ENCODE measurements at regions not wholly inside any gene's neighbourhood (a gene's known extent, or its start where the extent isn't known, plus 50 kb on each side); places are given as distances from the start of the nearest gene placed in this dataset.

DNA sequence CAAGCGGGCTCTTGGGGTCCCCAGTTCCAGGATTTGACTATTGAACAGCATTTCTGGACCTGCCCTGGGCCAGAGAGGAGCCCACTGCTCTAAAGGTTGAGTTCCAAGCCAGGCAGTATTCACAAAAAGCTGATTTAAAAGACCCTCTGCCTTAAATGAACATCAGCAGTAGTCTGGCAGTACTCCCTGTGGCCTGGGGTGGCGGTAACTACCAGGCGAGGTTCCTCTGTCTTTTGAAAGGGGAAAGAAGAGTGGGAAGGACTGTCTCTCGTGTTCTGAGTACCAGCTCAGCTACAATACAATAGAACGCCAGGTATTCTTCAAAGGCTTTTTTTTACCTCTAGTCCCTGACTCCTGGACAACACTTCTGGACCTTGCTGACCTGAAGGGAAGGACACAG is 456.4 kb upstream of the TEX13C start:
- Histone ChIP-seq H3K36me3 (ENCODE audit: control insufficient read depth in 4 of 4, insufficient read depth in 3 of 4, low read depth in 1 of 4, low read length in 3 of 4) (no peaks in the 10 kb centered on the region), H3K4me1 (ENCODE audit: control insufficient read depth in 4 of 4, insufficient read depth in 4 of 4, low read length in 3 of 4) (no peaks in the 10 kb centered on the region), H3K27ac (ENCODE audit: low read depth in 1 of 2, low read length in 2 of 2) (no peak overlapping the region), H3K27me3 (ENCODE audit: control insufficient read depth in 4 of 4, insufficient read depth in 4 of 4, low read length in 3 of 4) (no peaks in the 10 kb centered on the region), H3K9me3 (ENCODE audit: control insufficient read depth in 4 of 4, low read length in 3 of 4) (no peaks in the 10 kb centered on the region), H3K9ac (ENCODE audit: low read depth in 1 of 2, low read length in 2 of 2) (no peak overlapping the region), H3K4me3 (ENCODE audit: low read depth in 1 of 3, low read length in 3 of 3) (no peak overlapping the region)
- TF ChIP-seq YY1 (IDR thresholded peaks at IDR 0.05) = no peak
- TF ChIP-seq, protein P1, sequence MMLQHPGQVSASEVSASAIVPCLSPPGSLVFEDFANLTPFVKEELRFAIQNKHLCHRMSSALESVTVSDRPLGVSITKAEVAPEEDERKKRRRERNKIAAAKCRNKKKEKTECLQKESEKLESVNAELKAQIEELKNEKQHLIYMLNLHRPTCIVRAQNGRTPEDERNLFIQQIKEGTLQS (IDR thresholded peaks at IDR 0.05) = no peak
- TF ChIP-seq NR2F2 (IDR thresholded peaks at IDR 0.05) = no peak
- no peak for TF ChIP-seq HNF4G (IDR thresholded peaks at IDR 0.05)
- TF ChIP-seq, protein P2, sequence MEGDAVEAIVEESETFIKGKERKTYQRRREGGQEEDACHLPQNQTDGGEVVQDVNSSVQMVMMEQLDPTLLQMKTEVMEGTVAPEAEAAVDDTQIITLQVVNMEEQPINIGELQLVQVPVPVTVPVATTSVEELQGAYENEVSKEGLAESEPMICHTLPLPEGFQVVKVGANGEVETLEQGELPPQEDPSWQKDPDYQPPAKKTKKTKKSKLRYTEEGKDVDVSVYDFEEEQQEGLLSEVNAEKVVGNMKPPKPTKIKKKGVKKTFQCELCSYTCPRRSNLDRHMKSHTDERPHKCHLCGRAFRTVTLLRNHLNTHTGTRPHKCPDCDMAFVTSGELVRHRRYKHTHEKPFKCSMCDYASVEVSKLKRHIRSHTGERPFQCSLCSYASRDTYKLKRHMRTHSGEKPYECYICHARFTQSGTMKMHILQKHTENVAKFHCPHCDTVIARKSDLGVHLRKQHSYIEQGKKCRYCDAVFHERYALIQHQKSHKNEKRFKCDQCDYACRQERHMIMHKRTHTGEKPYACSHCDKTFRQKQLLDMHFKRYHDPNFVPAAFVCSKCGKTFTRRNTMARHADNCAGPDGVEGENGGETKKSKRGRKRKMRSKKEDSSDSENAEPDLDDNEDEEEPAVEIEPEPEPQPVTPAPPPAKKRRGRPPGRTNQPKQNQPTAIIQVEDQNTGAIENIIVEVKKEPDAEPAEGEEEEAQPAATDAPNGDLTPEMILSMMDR (IDR thresholded peaks at IDR 0.05; ENCODE audit: low read depth, low read length, missing input control) = no peak
- no peak for TF ChIP-seq HNF4A (conservative IDR thresholded peaks at IDR 0.05)
- no peak for TF ChIP-seq TAF1 (conservative IDR thresholded peaks at IDR 0.05)
- TF ChIP-seq, protein P3, sequence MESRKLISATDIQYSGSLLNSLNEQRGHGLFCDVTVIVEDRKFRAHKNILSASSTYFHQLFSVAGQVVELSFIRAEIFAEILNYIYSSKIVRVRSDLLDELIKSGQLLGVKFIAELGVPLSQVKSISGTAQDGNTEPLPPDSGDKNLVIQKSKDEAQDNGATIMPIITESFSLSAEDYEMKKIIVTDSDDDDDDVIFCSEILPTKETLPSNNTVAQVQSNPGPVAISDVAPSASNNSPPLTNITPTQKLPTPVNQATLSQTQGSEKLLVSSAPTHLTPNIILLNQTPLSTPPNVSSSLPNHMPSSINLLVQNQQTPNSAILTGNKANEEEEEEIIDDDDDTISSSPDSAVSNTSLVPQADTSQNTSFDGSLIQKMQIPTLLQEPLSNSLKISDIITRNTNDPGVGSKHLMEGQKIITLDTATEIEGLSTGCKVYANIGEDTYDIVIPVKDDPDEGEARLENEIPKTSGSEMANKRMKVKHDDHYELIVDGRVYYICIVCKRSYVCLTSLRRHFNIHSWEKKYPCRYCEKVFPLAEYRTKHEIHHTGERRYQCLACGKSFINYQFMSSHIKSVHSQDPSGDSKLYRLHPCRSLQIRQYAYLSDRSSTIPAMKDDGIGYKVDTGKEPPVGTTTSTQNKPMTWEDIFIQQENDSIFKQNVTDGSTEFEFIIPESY (IDR thresholded peaks at IDR 0.05) = no peak
- TF ChIP-seq JUND (IDR thresholded peaks at IDR 0.05) = no peak
- DNase-seq (ENCODE audit: low spot score) = no peak
- WGBS = 84% methylated on average over 5 of the region's 5 CpGs

DNA sequence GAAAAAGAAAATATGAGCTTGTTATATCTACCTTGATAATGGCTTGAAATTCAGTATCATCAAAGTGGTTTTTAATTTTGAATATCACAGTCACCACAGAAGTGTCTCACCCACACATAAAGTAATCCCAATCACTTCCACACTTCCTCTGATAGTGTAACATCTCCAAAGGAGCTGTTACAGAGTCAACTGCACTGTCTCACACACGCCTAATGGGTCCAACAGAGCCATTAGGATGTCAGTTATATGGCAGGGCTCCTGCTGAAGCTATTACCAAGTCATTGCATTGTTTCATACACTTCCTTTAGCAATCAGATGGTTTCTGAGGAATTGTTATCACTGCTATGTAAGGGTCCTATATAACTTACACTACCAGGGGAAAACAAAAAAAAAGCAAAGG is 432.1 kb upstream of the TEX13C start:
- Histone ChIP-seq H3K4me1 (ENCODE audit: control insufficient read depth in 4 of 4, insufficient read depth in 4 of 4, low read length in 3 of 4) (no peaks in the 10 kb centered on the region), H3K27me3 (ENCODE audit: control insufficient read depth in 4 of 4, insufficient read depth in 4 of 4, low read length in 3 of 4) (no peaks in the 10 kb centered on the region), H3K27ac (ENCODE audit: low read depth in 1 of 2, low read length in 2 of 2) (no peak overlapping the region), H3K9ac (ENCODE audit: low read depth in 1 of 2, low read length in 2 of 2) (no peak overlapping the region), H3K9me3 (ENCODE audit: control insufficient read depth in 4 of 4, low read length in 3 of 4) (no peaks in the 10 kb centered on the region), H3K4me3 (ENCODE audit: low read depth in 1 of 3, low read length in 3 of 3) (no peak overlapping the region), H3K36me3 (ENCODE audit: control insufficient read depth in 4 of 4, insufficient read depth in 3 of 4, low read depth in 1 of 4, low read length in 3 of 4) (peaks cover 0 to 2% (median 0%) of the 10 kb centered on the region in 4 donors)
- TF ChIP-seq, protein P1 (IDR thresholded peaks at IDR 0.05) = no peak
- TF ChIP-seq YY1 (IDR thresholded peaks at IDR 0.05) (no peak), HNF4A (conservative IDR thresholded peaks at IDR 0.05) (no peak), HNF4G (IDR thresholded peaks at IDR 0.05) (no peak), RXRA (IDR thresholded peaks at IDR 0.05) (no peak)
- TF ChIP-seq, protein P4, sequence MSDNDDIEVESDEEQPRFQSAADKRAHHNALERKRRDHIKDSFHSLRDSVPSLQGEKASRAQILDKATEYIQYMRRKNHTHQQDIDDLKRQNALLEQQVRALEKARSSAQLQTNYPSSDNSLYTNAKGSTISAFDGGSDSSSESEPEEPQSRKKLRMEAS (IDR thresholded peaks at IDR 0.05) = no peak
- no peak for DNase-seq (ENCODE audit: low spot score)
- WGBS = 77% methylated on average over 1 of the region's 1 CpG

DNA sequence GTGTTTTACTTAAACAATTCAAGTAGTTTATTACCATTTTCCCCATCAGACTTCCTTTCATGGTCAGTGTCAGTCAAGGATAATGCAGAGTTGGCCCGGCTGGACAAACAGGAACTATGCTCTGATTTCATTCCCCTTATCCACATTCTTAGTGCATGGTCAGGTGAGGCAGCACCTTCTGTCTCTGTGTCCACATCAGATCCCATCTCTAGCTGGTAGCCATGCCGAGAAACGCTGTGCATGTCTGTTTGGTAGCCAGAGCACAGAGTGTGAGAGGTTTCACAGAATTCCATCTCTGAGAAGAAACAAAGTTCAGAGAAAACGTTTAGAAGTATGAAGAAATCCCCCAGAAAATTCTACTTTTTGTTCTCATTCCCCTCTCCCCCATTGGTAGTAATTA is 423.7 kb upstream of the TEX13C start:
- no peak for DNase-seq (ENCODE audit: low spot score)
- Histone ChIP-seq H3K9me3 (ENCODE audit: control insufficient read depth in 4 of 4, low read length in 3 of 4) (no peaks in the 10 kb centered on the region), H3K36me3 (ENCODE audit: control insufficient read depth in 4 of 4, insufficient read depth in 3 of 4, low read depth in 1 of 4, low read length in 3 of 4) (no peaks in the 10 kb centered on the region), H3K27me3 (ENCODE audit: control insufficient read depth in 4 of 4, insufficient read depth in 4 of 4, low read length in 3 of 4) (no peaks in the 10 kb centered on the region), H3K4me3 (ENCODE audit: low read depth in 1 of 3, low read length in 3 of 3) (no peak overlapping the region), H3K27ac (ENCODE audit: low read depth in 1 of 2, low read length in 2 of 2) (no peak overlapping the region), H3K9ac (ENCODE audit: low read depth in 1 of 2, low read length in 2 of 2) (no peak overlapping the region), H3K4me1 (ENCODE audit: control insufficient read depth in 4 of 4, insufficient read depth in 4 of 4, low read length in 3 of 4) (no peaks in the 10 kb centered on the region)
- 76% methylated on average over 4 of the region's 4 CpGs for WGBS
- no peak for TF ChIP-seq NR2F2 (IDR thresholded peaks at IDR 0.05)
- TF ChIP-seq FOXA2 (IDR thresholded peaks at IDR 0.05) = no peak
- TF ChIP-seq JUND (IDR thresholded peaks at IDR 0.05) = no peak
- TF ChIP-seq, protein P3 (IDR thresholded peaks at IDR 0.05) = no peak
- TF ChIP-seq, protein P4 (IDR thresholded peaks at IDR 0.05) = no peak
- TF ChIP-seq HNF4A (conservative IDR thresholded peaks at IDR 0.05) = no peak
- TF ChIP-seq FOXA1 (IDR thresholded peaks at IDR 0.05) = no peak
- TF ChIP-seq, protein P2 (IDR thresholded peaks at IDR 0.05; ENCODE audit: low read depth, low read length, missing input control) = no peak
- TF ChIP-seq TAF1 (conservative IDR thresholded peaks at IDR 0.05) = no peak
- TF ChIP-seq EGR1 (IDR thresholded peaks at IDR 0.05; ENCODE audit: low read depth in 2 of 2) = no peak
- no peak for TF ChIP-seq HNF4G (IDR thresholded peaks at IDR 0.05)
- TF ChIP-seq SP1 (IDR thresholded peaks at IDR 0.05) = no peak
